Kasumi-1 (cell line): ENCODE measurements at regions not wholly inside any gene's neighbourhood (a gene's known extent, or its start where the extent isn't known, plus 50 kb on each side); places are given as distances from the start of the nearest gene placed in this dataset.
"Not testable (repeated sequence)": the region's sequence is repeated elsewhere in the genome, so short reads cannot be mapped to it uniquely, and the experiment has no call there.

ENCODE experiments used
- DNase-seq, 2 experiments: peaks; one replicate each; lab custom pipeline; 2025; lab: John Stamatoyannopoulos, UW

GRCh38 chr21:14614287-14614686, 68.2 kb upstream of the SAMSN1 start:
- DNase-seq, result no peak

- no peak for DNase-seq
Observed at GRCh38 chr21:14613486-14614224, 67.5 kb upstream of the SAMSN1 start.

- DNase-seq, result not testable (repeated sequence)
Observed at GRCh38 chr21:14610119-14610518, 64.0 kb upstream of the SAMSN1 start.

- DNase-seq, result no peak
Observed at GRCh38 chr21:14609274-14609673, 63.2 kb upstream of the SAMSN1 start.

GRCh38 chr21:14607262-14607661, 61.1 kb upstream of the SAMSN1 start:
- no peak for DNase-seq

- peak in 1 of 2 experiments; percentile 9 for DNase-seq
Observed at GRCh38 chr21:14603202-14603601, 57.1 kb upstream of the SAMSN1 start.

GRCh38 chr21:14602382-14602958, 56.4 kb upstream of the SAMSN1 start:
- peak in 1 of 2 experiments; percentile 24 for DNase-seq

GRCh38 chr21:14600569-14601297, 54.6 kb upstream of the SAMSN1 start:
- no peak for DNase-seq

GRCh38 chr21:14598065-14598464, 52.0 kb upstream of the SAMSN1 start:
- no peak for DNase-seq
